PC-3 (cell line): ENCODE measurements at regions not wholly inside any gene's neighbourhood (a gene's known extent, or its start where the extent isn't known, plus 50 kb on each side); places are given as distances from the start of the nearest gene placed in this dataset.

Experiments
- EZH2 ChIP-seq: fragments of 300-600 bp; sonication (generic); IDR thresholded peaks from one replicate; pipeline ENCODE4 v1.6.1; 2017; ENCODE audit warnings: antibody characterized with exemption, mild to moderate bottlenecking, low read length; ENCODE audit not compliant: unreplicated experiment
- EZH2phosphoT487 ChIP-seq: fragments of 300-600 bp; sonication (generic); IDR thresholded peaks from 2 replicates; pipeline ENCODE4 v1.6.1; 2018; ENCODE audit warnings: mild to moderate bottlenecking, antibody characterized with exemption, low read length, borderline replicate concordance
- TF ChIP-seq, protein P1 (sequence below): fragments of 300-600 bp; sonication (generic); conservative IDR thresholded peaks from 2 replicates; pipeline ENCODE4 v1.5.1; 2017; ENCODE audit warnings: antibody characterized with exemption, low read depth, mild to moderate bottlenecking, low read length

DNA sequence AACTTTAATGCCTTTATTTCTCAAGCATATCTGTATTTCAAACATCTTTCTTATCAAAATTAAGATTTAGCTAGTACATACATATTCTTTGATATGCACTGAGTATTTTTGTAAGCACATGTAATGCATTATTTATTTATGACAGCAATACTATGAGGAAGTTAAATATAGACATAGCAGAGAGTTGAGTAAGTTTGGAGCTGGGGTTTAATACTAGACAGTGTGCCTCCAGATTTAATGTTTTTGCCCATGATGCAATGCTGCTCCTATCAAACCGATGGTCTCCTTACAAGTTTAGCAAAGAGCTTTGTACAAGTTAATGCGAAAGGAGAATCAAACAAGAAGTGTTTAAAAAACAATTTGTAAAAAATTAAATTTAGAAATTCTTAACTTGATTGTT lies 826.6 kb upstream of the MGAT4C start:
- TF ChIP-seq, protein P1, sequence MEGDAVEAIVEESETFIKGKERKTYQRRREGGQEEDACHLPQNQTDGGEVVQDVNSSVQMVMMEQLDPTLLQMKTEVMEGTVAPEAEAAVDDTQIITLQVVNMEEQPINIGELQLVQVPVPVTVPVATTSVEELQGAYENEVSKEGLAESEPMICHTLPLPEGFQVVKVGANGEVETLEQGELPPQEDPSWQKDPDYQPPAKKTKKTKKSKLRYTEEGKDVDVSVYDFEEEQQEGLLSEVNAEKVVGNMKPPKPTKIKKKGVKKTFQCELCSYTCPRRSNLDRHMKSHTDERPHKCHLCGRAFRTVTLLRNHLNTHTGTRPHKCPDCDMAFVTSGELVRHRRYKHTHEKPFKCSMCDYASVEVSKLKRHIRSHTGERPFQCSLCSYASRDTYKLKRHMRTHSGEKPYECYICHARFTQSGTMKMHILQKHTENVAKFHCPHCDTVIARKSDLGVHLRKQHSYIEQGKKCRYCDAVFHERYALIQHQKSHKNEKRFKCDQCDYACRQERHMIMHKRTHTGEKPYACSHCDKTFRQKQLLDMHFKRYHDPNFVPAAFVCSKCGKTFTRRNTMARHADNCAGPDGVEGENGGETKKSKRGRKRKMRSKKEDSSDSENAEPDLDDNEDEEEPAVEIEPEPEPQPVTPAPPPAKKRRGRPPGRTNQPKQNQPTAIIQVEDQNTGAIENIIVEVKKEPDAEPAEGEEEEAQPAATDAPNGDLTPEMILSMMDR = no peak
- TF ChIP-seq EZH2 (no peak), EZH2phosphoT487 (no peak)
